SIG-M5 treated with dmso at 0.1 percent for 504 hours (cell line): ENCODE measurements at regions not wholly inside any gene's neighbourhood (a gene's known extent, or its start where the extent isn't known, plus 50 kb on each side); places are given as distances from the start of the nearest gene placed in this dataset.
A peak's percentile ranks its signal among the peaks of the same experiment; 100 is the strongest.

Source experiments
- DNase-seq: peaks from one replicate; lab custom pipeline; 2025; ENCODE audit not compliant: unreplicated experiment; lab: John Stamatoyannopoulos, UW

GRCh38 chr3:9301091-9301490 lies 51.6 kb upstream of the SRGAP3 start:
- peak; percentile 21 for DNase-seq

DNA sequence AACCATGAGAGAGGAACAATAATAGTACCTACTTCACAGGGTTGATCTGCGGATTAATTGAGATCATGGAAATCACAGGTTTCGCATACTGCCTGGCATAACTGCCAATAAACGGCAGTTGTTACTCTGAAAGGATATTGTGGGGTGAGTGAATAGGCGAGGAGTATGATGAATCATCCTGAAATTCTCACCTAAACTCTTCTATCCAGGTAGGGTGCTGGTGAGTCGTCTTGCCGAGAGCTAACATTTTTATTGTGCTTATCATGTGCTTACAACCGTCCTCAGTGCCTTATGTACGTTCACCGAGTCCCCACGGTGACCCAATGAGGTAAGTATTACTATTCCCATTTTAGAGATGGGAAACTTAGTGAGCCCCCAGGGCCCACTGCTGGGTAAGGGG lies 52.4 kb upstream of the SRGAP3 start:
- DNase-seq = no peak

- peak; percentile 88 for DNase-seq
These were observed 53.2 kb upstream of the SRGAP3 start for GRCh38 chr3:9302425-9303181.

- DNase-seq = no peak
These were observed 54.4 kb upstream of the THUMPD3 start for GRCh38 chr3:9308298-9308990.

DNA sequence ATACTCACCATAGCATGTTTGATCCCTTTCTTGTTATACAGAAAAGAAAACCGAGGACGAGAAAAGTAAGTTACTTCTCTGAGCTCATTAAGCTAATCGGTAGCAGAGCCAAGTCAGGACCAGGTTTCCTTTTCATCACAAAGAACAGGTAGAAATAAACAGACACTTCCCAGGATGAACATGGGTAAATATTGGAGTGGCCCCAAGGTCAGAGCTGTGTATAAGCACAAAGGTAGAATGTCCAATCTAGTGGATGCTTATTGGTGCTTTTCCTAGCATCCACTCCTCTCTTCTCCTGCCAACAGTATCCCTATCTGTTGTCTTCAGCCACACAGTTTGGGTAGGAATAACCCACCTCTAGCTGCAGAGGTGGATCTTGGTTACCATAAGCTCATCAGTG lies 52.8 kb upstream of the THUMPD3 start:
- no peak for DNase-seq

- DNase-seq = no peak
These were observed 51.6 kb upstream of the THUMPD3 start for GRCh38 chr3:9311228-9311627.
